AG09319 (cell line): ENCODE measurements at regions not wholly inside any gene's neighbourhood (a gene's known extent, or its start where the extent isn't known, plus 50 kb on each side); places are given as distances from the start of the nearest gene placed in this dataset.
A peak's percentile ranks its signal among the peaks of the same experiment; 100 is the strongest.

Source experiments
- DNase-seq: peaks from one replicate; pipeline ENCODE4 v3.0.0-alpha.2; 2010; ENCODE audit warnings: low read depth; ENCODE audit errors: extremely low read depth
- TF ChIP-seq, protein P1 (sequence below): IDR thresholded peaks from 2 replicates; pipeline ENCODE4 v1.5.1; 2011; ENCODE audit warnings: low read depth, mild to moderate bottlenecking, inconsistent platforms, low read length, moderate library complexity

- no peak for DNase-seq
- TF ChIP-seq, protein P1, sequence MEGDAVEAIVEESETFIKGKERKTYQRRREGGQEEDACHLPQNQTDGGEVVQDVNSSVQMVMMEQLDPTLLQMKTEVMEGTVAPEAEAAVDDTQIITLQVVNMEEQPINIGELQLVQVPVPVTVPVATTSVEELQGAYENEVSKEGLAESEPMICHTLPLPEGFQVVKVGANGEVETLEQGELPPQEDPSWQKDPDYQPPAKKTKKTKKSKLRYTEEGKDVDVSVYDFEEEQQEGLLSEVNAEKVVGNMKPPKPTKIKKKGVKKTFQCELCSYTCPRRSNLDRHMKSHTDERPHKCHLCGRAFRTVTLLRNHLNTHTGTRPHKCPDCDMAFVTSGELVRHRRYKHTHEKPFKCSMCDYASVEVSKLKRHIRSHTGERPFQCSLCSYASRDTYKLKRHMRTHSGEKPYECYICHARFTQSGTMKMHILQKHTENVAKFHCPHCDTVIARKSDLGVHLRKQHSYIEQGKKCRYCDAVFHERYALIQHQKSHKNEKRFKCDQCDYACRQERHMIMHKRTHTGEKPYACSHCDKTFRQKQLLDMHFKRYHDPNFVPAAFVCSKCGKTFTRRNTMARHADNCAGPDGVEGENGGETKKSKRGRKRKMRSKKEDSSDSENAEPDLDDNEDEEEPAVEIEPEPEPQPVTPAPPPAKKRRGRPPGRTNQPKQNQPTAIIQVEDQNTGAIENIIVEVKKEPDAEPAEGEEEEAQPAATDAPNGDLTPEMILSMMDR = no peak
Observed at GRCh38 chr7:115763347-115763746, 267.2 kb downstream of the TFEC start.

- no peak for DNase-seq
- TF ChIP-seq, protein P1 = no peak
Observed at GRCh38 chr7:115758025-115758424, 272.5 kb downstream of the TFEC start.

DNA sequence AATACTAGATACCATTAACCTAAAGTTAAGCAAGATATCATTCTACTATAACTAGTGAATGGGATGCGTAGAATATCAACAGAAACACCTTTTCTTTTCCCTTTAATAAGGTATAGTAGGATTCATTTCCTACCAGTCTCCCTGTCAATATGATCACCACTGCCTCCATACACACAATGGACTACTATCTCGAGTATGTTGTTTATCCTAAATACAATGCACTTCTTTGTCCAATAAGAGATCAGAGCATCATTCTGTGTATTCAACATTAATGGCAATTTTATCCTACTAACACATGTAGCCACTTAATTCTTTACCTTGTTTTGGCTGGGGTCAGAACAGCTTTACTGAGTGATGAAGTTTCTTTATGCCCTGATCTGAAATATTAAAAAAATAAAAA, 276.3 kb downstream of the TFEC start:
- TF ChIP-seq, protein P1 = no peak
- no peak for DNase-seq

DNA sequence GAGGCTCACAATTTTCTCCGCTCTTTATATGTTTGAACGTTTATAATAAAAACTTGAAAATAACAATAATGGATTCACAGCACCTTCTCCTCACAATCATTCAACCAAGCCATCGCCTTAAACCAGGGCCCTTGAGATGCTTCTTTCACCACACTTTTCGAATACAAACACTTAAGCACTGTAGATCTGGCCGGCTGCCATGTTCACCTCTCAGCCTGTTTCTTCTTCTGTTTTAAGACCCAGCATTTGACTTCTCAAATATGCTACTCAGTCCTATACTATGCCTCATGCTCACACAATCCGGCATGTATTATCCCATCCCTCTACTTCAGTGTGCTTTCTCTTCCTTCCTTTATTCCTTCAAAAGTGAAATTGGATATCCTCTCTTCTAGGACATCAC, 280.6 kb downstream of the TFEC start:
- no peak for DNase-seq
- TF ChIP-seq, protein P1 = no peak

GRCh38 chr7:115748123-115748738, 282.3 kb downstream of the TFEC start:
- TF ChIP-seq, protein P1 = peak; percentile 63
- DNase-seq = peak; percentile 11

GRCh38 chr7:115747174-115747573, 283.4 kb downstream of the TFEC start:
- DNase-seq = no peak
- TF ChIP-seq, protein P1 = no peak

- DNase-seq = no peak
- TF ChIP-seq, protein P1 = no peak
Observed at GRCh38 chr7:115740043-115740442, 290.5 kb downstream of the TFEC start.
